HL-60 (cell line): ENCODE measurements at regions not wholly inside any gene's neighbourhood (a gene's known extent, or its start where the extent isn't known, plus 50 kb on each side); places are given as distances from the start of the nearest gene placed in this dataset.
"Not testable (repeated sequence)": the region's sequence is repeated elsewhere in the genome, so short reads cannot be mapped to it uniquely, and the experiment has no call there.

Experiments used
- DNase-seq, 2 experiments: peaks; one replicate each; pipeline ENCODE4 v3.0.0-alpha.2; 2010 to 2020; ENCODE audit warnings: low read depth in 1 of 2, low spot score in 1 of 2
- H3K27ac ChIP-seq: fragments of 250-450 bp; sonication (Bioruptor Pico); replicated peaks from 2 replicates; pipeline ENCODE4 v1.5.1; 2020; ENCODE audit warnings: mild to moderate bottlenecking, moderate library complexity
- H3K27me3 ChIP-seq: fragments of 250-450 bp; sonication (Bioruptor Pico); 2 replicates; pipeline ENCODE4 v1.5.1; 2021; ENCODE audit warnings: mild to moderate bottlenecking, moderate library complexity; ENCODE audit not compliant: insufficient read depth, poor library complexity, severe bottlenecking
- H3K4me3 ChIP-seq: replicated peaks from 2 replicates; pipeline ENCODE4 v1.5.1; 2011; ENCODE audit warnings: mild to moderate bottlenecking, control low read depth, low read length; ENCODE audit not compliant: insufficient read depth
- CTCF ChIP-seq: IDR thresholded peaks from one replicate; pipeline ENCODE4 v1.5.1; 2011; ENCODE audit warnings: low read length, control low read depth, inconsistent platforms; ENCODE audit not compliant: insufficient read depth
- GABPA ChIP-seq: IDR thresholded peaks from 2 replicates; pipeline ENCODE4 v1.6.1; 2012; ENCODE audit warnings: low read depth
- POLR2AphosphoS5 ChIP-seq: IDR thresholded peaks from 2 replicates; pipeline ENCODE4 v1.6.1; 2012; ENCODE audit warnings: low read depth
- SPI1 ChIP-seq: IDR thresholded peaks from 2 replicates; pipeline ENCODE4 v1.6.1; 2012; ENCODE audit warnings: low read depth, mild to moderate bottlenecking, borderline replicate concordance
- TF ChIP-seq, protein P1 (sequence below): IDR thresholded peaks from 2 replicates; pipeline ENCODE4 v1.6.1; 2012; ENCODE audit warnings: low read depth; ENCODE audit not compliant: insufficient replicate concordance

- no peak overlapping the region for H3K4me3 ChIP-seq
These were observed 231.7 kb downstream of the CRLF2 start for GRCh38 chrX:980587-981235.

DNA sequence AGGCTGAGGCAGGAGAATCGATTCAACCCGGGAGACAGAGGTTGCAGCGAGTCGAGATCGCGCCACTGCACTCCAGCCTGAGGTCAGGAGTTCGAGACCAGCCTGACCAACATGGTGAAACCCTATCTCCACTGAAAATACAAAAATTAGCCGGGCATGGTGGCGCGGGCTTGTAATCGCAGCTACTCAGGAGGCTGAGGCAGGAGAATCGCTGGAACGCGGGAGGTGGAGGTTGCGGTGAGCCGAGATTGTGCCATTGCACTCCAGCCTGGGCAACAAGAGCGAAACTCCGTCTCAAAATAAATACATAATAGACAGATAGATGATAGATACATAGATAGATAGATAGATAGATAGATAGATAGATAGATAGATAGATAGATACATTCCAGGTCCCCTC is 233.3 kb downstream of the CRLF2 start:
- H3K27ac ChIP-seq, H3K4me3 ChIP-seq, H3K27me3 ChIP-seq, DNase-seq: not testable (repeated sequence)

More at GRCh38 chrX:980587-981235, 231.7 kb downstream of the CRLF2 start:
- TF ChIP-seq CTCF (no peak), GABPA (no peak), POLR2AphosphoS5 (no peak), SPI1 (no peak)
- TF ChIP-seq, protein P1, sequence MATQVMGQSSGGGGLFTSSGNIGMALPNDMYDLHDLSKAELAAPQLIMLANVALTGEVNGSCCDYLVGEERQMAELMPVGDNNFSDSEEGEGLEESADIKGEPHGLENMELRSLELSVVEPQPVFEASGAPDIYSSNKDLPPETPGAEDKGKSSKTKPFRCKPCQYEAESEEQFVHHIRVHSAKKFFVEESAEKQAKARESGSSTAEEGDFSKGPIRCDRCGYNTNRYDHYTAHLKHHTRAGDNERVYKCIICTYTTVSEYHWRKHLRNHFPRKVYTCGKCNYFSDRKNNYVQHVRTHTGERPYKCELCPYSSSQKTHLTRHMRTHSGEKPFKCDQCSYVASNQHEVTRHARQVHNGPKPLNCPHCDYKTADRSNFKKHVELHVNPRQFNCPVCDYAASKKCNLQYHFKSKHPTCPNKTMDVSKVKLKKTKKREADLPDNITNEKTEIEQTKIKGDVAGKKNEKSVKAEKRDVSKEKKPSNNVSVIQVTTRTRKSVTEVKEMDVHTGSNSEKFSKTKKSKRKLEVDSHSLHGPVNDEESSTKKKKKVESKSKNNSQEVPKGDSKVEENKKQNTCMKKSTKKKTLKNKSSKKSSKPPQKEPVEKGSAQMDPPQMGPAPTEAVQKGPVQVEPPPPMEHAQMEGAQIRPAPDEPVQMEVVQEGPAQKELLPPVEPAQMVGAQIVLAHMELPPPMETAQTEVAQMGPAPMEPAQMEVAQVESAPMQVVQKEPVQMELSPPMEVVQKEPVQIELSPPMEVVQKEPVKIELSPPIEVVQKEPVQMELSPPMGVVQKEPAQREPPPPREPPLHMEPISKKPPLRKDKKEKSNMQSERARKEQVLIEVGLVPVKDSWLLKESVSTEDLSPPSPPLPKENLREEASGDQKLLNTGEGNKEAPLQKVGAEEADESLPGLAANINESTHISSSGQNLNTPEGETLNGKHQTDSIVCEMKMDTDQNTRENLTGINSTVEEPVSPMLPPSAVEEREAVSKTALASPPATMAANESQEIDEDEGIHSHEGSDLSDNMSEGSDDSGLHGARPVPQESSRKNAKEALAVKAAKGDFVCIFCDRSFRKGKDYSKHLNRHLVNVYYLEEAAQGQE, result no peak
- no peak overlapping the region for H3K27ac ChIP-seq
- H3K27me3 ChIP-seq, result peaks cover 4% of the 10 kb centered on the region
- no peak for DNase-seq

GRCh38 chrX:973010-973632 is 239.3 kb downstream of the CRLF2 start:
- H3K27ac ChIP-seq, result no peak overlapping the region
- H3K27me3 ChIP-seq, result no peaks in the 10 kb centered on the region
- no peak overlapping the region for H3K4me3 ChIP-seq
- TF ChIP-seq GABPA, result no peak
- TF ChIP-seq, protein P1, result no peak
- TF ChIP-seq SPI1, result no peak
- no peak for TF ChIP-seq POLR2AphosphoS5
- no peak for TF ChIP-seq CTCF
- DNase-seq, result no peak

GRCh38 chrX:968148-968965 is 244.1 kb downstream of the CRLF2 start:
- H3K27ac ChIP-seq, result no peak overlapping the region

More at GRCh38 chrX:968148-968965, 244.1 kb downstream of the CRLF2 start:
- H3K4me3 ChIP-seq, result no peak overlapping the region
- no peak for DNase-seq
- no peaks in the 10 kb centered on the region for H3K27me3 ChIP-seq
- TF ChIP-seq POLR2AphosphoS5 (no peak), GABPA (no peak), SPI1 (no peak), CTCF (no peak)
- TF ChIP-seq, protein P1, result no peak
